Lung (tissue), 11 donors: ENCODE measurements at regions not wholly inside any gene's neighbourhood (a gene's known extent, or its start where the extent isn't known, plus 50 kb on each side); places are given as distances from the start of the nearest gene placed in this dataset.

Experiments used
- ATAC-seq: fragments of 200-7000 bp; cut with Tn5 transposase; one replicate; pipeline ENCODE4 v1.9.1; 2020; ENCODE audit warnings: moderate number of reproducible peaks; ENCODE audit not compliant: insufficient read depth, low FRiP score
- DNase-seq, 3 donors: peaks; one replicate each; pipeline ENCODE4 v3.0.0-alpha.2; 2013 to 2017
- H3K27ac ChIP-seq, 2 donors: one replicate each; pipeline ENCODE4 v1.5.1; 2013; ENCODE audit warnings: mild to moderate bottlenecking in 2 of 2, moderate library complexity in 2 of 2, control low read depth in 1 of 2, inconsistent platforms in 1 of 2, low read depth in 1 of 2, low read length in 1 of 2
- H3K27me3 ChIP-seq, 3 donors: one replicate each; pipeline ENCODE4 v1.5.1; 2013; ENCODE audit warnings: low read length in 2 of 3; ENCODE audit not compliant: control insufficient read depth in 3 of 3, insufficient read depth in 3 of 3
- H3K36me3 ChIP-seq, 4 donors: one replicate each; pipeline ENCODE4 v1.5.1; 2013; ENCODE audit warnings: low read length in 4 of 4, mild to moderate bottlenecking in 1 of 4, moderate library complexity in 1 of 4; ENCODE audit not compliant: control insufficient read depth in 4 of 4, insufficient read depth in 4 of 4
- H3K4me1 ChIP-seq, 5 donors: one replicate each; pipeline ENCODE4 v1.5.1; 2013; ENCODE audit warnings: low read length in 5 of 5, mild to moderate bottlenecking in 2 of 5, moderate library complexity in 1 of 5; ENCODE audit not compliant: control insufficient read depth in 5 of 5, insufficient read depth in 5 of 5
- H3K4me3 ChIP-seq: one replicate; pipeline ENCODE4 v1.5.1; 2013; ENCODE audit warnings: mild to moderate bottlenecking, control low read depth, moderate library complexity
- H3K9ac ChIP-seq, 2 donors: one replicate each; pipeline ENCODE4 v1.5.1; 2013; ENCODE audit warnings: low read length in 2 of 2, control low read depth in 1 of 2; ENCODE audit not compliant: insufficient read depth in 1 of 2
- H3K9me3 ChIP-seq, 4 donors: one replicate each; pipeline ENCODE4 v1.5.1; 2013; ENCODE audit warnings: low read length in 3 of 4, mild to moderate bottlenecking in 1 of 4, moderate library complexity in 1 of 4; ENCODE audit not compliant: control insufficient read depth in 4 of 4, insufficient read depth in 3 of 4
- WGBS, 2 donors: extraction: QIAGEN DNeasy Blood & Tissue Kit; methylation state at CpG; one replicate each; pipeline ENCODE4 v1.1.7; 2013; 5-methylcytosine and 5-hydroxymethylcytosine counted together
- TF ChIP-seq, protein P1 (sequence below): IDR thresholded peaks from 2 replicates; pipeline ENCODE4 v1.5.1; 2012; ENCODE audit warnings: mild to moderate bottlenecking; ENCODE audit errors: control extremely low read depth, extremely low read depth
- donor health status: control.
- donor health status: control.
- donor health status: Bipolar disorder and iron deficiency.
- donor health status: healthy.
- donor health status: DM: yes; HTN: yes; CAD: no.

DNA sequence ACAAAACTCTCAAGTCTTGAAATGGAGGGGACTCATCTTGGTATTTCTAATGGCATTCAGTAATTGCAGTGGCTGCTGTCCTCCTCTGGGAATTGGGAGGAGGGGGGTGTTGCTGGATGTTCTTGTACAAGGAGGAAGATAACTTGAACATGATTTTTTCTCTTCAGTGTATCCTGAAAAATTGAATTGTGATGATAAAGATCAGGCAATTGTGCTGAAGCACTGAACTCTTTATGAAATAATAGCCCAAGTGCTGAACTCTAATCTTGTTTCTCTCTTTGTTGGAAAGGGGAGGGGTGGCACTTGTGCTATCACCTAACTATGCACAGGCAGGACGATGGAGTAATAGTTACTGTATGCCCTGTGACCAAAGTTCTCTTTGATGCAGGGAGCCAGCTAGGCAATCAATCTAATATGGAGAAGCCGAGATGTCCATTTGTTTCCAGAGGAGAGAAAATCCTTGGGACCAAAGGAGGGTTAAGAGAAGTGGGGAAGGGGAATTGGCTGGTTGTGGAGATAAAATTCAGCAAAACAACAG, 68.1 kb upstream of the ATP2C1 start:
- Histone ChIP-seq H3K9me3 (no peaks in the 10 kb centered on the region), H3K27ac (no peak overlapping the region), H3K27me3 (no peaks in the 10 kb centered on the region), H3K4me1 (peaks cover 0 to 19% (median 6%) of the 10 kb centered on the region in 5 donors), H3K36me3 (no peaks in the 10 kb centered on the region), H3K4me3 (no peak overlapping the region), H3K9ac (no peak overlapping the region)
- TF ChIP-seq, protein P1, sequence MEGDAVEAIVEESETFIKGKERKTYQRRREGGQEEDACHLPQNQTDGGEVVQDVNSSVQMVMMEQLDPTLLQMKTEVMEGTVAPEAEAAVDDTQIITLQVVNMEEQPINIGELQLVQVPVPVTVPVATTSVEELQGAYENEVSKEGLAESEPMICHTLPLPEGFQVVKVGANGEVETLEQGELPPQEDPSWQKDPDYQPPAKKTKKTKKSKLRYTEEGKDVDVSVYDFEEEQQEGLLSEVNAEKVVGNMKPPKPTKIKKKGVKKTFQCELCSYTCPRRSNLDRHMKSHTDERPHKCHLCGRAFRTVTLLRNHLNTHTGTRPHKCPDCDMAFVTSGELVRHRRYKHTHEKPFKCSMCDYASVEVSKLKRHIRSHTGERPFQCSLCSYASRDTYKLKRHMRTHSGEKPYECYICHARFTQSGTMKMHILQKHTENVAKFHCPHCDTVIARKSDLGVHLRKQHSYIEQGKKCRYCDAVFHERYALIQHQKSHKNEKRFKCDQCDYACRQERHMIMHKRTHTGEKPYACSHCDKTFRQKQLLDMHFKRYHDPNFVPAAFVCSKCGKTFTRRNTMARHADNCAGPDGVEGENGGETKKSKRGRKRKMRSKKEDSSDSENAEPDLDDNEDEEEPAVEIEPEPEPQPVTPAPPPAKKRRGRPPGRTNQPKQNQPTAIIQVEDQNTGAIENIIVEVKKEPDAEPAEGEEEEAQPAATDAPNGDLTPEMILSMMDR: no peak
- ATAC-seq (no peak), DNase-seq (no peak)
- WGBS, 2 donors: 64 to 82% methylated on average over 2 of the region's 2 CpGs

DNA sequence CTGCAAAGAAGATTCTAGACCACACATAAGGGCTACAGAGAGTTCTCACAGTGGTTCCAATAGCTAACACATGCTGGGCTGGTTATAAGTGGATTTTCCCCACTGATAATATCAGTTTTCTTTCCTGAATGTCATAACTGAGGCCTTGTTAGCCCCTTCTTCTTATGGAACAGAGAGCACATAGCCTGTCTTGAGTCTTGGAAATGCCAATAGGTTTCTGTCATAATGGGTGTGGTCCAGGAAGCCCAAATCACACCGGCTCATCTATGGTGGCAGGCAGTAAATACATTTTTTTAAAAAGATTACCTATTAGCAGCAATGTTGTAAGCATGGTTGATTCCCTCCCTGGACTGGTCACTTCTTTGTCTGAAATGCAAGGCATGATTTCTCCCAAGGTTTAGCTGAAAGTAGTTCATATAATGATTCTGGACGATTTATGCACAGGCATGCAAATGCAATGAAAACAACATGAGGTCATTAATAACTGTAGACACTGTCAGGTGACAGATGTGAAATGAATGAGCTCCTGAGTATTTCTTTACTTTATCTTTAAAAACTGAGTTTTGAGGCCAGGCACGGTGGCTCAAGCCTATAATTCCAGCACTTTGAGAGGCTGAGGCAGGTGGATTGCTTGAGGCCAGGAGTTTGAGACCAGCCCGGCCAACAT, 67.2 kb upstream of the ATP2C1 start:
- Histone ChIP-seq H3K27ac (no peak overlapping the region), H3K36me3 (no peaks in the 10 kb centered on the region), H3K4me3 (no peak overlapping the region), H3K4me1 (peaks cover 0 to 19% (median 6%) of the 10 kb centered on the region in 5 donors), H3K27me3 (no peaks in the 10 kb centered on the region), H3K9me3 (no peaks in the 10 kb centered on the region), H3K9ac (no peak overlapping the region)
- TF ChIP-seq, protein P1: no peak
- ATAC-seq: no peak
- DNase-seq: no peak
- WGBS, 2 donors: 82 to 85% methylated on average over 4 of the region's 4 CpGs

DNA sequence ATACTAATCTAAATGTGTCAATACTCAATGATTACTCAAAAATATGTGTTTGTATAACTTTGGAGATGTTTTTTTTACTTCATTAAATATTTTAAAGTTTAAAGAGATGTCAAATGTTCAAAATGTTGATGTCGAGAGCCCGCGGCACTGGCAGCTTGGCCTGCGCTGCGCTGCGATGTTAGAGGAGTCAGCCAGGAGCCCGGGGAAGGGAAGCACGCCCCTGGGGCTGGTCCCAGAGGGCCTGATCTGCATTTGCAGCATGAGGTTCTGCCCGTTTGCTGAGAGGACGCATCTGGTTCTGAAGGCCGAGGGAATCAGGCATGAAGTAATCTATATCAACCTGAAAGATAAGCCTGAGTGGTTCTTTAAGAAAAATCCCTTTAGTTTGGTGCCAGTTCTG, 66.4 kb upstream of the ATP2C1 start:
- Histone ChIP-seq H3K9me3 (no peaks in the 10 kb centered on the region), H3K36me3 (no peaks in the 10 kb centered on the region), H3K9ac (no peak overlapping the region), H3K4me3 (no peak overlapping the region), H3K4me1 (peaks cover 0 to 19% (median 6%) of the 10 kb centered on the region in 5 donors), H3K27me3 (no peaks in the 10 kb centered on the region), H3K27ac (no peak overlapping the region)
- DNase-seq (no peak), ATAC-seq (no peak)
- TF ChIP-seq, protein P1: no peak
- 86 to 89% methylated on average over 11 of the region's 11 CpGs for WGBS, 2 donors
